NB4 (cell line): ENCODE measurements at regions not wholly inside any gene's neighbourhood (a gene's known extent, or its start where the extent isn't known, plus 50 kb on each side); places are given as distances from the start of the nearest gene placed in this dataset.

Experiments used
- DNase-seq: peaks from one replicate; pipeline ENCODE4 v3.0.0; 2010; ENCODE audit warnings: low read depth
- H3K4me3 ChIP-seq: one replicate; pipeline ENCODE4 v1.5.1; 2011; ENCODE audit warnings: mild to moderate bottlenecking, low read depth, low read length, moderate library complexity
- MYC ChIP-seq: IDR thresholded peaks from 2 replicates; pipeline ENCODE4 v1.6.1; 2011; ENCODE audit warnings: low read depth, low read length
- POLR2A ChIP-seq: IDR thresholded peaks from 2 replicates; pipeline ENCODE4 v1.6.1; 2011; ENCODE audit warnings: mild to moderate bottlenecking; ENCODE audit not compliant: insufficient read length; ENCODE audit errors: extremely low read depth
- TF ChIP-seq, protein P1 (sequence below): IDR thresholded peaks from 2 replicates; pipeline ENCODE4 v1.6.1; 2011; ENCODE audit warnings: low read depth, low read length
- TF ChIP-seq, protein P2 (sequence below): IDR thresholded peaks from one replicate; pipeline ENCODE4 v1.5.1; 2012; ENCODE audit warnings: low read depth, low read length

DNA sequence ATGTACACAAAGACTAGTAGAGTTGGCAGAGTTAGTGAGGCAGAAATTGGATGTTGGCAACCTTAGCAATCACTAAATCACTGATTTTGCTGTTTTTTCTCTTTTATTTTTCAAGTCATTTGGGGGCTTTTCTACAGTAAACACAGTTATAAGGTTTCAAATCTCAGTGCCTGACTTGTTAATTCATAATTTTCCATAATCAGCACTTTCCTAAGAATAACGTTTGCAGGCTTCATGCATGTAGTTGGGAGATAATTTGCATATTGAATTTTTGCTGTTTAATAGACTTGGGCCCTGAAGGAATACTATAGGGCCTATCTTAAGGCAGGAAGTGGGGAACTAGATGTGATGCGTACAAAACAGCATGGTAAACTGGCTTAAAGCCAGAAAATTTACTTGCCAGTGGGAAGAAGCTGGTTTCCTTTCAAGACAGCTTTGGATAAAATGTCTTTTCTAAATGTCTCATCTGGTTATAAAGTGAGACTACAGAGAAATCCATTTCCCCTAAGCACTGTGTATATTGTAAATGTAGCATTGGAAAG, 127.2 kb upstream of the SMIM21 start:
- TF ChIP-seq MYC (no peak), POLR2A (no peak)
- TF ChIP-seq, protein P1, sequence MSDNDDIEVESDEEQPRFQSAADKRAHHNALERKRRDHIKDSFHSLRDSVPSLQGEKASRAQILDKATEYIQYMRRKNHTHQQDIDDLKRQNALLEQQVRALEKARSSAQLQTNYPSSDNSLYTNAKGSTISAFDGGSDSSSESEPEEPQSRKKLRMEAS: no peak
- TF ChIP-seq, protein P2, sequence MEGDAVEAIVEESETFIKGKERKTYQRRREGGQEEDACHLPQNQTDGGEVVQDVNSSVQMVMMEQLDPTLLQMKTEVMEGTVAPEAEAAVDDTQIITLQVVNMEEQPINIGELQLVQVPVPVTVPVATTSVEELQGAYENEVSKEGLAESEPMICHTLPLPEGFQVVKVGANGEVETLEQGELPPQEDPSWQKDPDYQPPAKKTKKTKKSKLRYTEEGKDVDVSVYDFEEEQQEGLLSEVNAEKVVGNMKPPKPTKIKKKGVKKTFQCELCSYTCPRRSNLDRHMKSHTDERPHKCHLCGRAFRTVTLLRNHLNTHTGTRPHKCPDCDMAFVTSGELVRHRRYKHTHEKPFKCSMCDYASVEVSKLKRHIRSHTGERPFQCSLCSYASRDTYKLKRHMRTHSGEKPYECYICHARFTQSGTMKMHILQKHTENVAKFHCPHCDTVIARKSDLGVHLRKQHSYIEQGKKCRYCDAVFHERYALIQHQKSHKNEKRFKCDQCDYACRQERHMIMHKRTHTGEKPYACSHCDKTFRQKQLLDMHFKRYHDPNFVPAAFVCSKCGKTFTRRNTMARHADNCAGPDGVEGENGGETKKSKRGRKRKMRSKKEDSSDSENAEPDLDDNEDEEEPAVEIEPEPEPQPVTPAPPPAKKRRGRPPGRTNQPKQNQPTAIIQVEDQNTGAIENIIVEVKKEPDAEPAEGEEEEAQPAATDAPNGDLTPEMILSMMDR: no peak
- H3K4me3 ChIP-seq: no peak overlapping the region
- DNase-seq: no peak

DNA sequence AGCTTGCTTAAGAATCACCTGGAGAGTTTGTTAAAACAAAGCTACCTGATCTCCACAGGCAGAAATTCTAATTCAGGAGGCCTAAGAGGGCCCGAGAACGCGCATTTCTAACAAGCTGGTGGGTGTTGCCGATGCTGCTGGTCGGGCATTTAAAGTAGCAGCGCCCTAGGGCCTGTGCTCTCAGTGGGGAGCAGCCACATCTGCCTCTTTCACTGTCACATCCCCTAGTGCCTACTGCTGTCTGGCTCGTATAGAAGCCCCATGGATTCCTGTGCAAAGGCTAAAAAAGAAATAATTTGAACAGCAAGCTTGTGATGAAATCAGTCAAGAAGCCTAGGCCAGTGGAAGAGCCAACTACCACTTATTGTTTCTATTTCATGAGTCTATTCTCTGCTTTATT, 126.7 kb upstream of the SMIM21 start:
- H3K4me3 ChIP-seq: no peak overlapping the region

DNA sequence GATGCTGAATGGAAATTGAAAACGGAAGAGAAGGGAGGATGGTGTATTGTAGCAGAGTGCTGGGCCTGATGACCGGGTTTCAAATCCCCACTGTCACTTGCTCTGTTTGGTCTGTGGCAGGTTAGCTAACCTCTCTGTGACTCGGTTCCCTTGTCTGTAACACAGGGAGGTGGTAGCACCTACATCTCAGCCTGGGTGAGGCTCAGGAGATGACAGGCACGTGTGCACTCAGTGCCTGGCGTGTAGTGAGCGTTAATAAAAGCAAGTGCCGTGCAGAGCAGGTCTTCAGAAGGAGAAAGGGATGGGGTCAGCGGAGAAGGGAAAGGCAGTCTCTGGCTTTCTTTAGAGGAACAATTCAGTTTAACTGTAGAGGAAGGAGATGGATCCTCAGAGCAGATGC, 125.5 kb upstream of the SMIM21 start:
- TF ChIP-seq MYC (no peak), POLR2A (no peak)
- TF ChIP-seq, protein P1: no peak
- TF ChIP-seq, protein P2: no peak
- no peak for DNase-seq
- no peak overlapping the region for H3K4me3 ChIP-seq

More for the DNA sequence above, 126.7 kb upstream of the SMIM21 start:
- no peak for DNase-seq
- no peak for TF ChIP-seq MYC
- TF ChIP-seq, protein P1: no peak
- TF ChIP-seq, protein P2: no peak
- no peak for TF ChIP-seq POLR2A

DNA sequence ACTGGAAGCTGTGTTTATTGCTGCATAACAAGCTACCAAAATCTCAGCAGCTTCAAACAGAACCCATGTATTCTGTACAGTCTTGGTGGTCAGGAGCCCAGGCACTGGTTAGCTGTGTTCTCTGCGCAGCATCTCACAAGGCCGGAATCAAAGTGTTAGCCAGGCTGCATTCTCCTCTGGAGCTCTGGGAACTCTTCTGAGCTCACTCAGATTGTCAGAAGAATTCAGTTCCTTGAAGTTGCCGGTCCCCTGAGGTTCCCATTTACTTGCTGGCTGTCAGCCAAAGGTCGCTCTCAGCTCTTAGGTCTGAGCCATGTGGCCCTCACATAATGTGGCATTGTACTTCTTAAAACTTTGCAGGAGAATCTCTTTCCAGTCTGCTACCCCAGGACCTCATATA, 123.6 kb upstream of the SMIM21 start:
- TF ChIP-seq, protein P2: no peak
- TF ChIP-seq, protein P1: no peak
- TF ChIP-seq MYC: no peak
- TF ChIP-seq POLR2A: no peak
- no peak overlapping the region for H3K4me3 ChIP-seq
- peak; percentile 3 for DNase-seq

DNA sequence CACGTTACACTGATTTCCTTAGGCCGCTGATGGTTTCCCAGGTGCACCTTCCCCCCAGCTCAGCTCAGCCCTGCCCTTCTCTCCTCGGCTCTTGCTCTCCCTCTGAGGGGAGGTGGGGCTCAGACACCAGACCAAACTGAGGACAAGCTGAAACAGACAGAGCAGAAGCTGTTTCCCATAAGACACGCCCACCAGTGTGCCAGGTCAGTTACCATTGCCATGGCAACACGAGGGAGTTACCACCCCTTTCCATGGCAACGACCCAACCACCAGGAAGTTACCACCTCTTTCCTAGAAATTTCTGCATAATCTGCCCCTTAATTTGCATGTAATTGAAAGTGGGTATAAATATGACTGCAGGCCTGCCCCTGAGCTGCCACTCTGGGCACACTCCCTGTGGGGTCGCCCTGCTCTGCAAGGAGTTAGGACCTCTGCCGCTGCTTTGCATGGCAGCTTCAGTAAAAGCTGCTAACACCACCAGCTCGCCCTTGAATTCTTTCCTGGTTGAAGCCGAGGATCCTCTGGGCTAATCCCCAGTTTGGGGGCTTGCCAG, 120.9 kb upstream of the SMIM21 start:
- no peak overlapping the region for H3K4me3 ChIP-seq
- peak; percentile 31 for DNase-seq
- no peak for TF ChIP-seq POLR2A
- no peak for TF ChIP-seq MYC
- TF ChIP-seq, protein P1: no peak
- TF ChIP-seq, protein P2: no peak

DNA sequence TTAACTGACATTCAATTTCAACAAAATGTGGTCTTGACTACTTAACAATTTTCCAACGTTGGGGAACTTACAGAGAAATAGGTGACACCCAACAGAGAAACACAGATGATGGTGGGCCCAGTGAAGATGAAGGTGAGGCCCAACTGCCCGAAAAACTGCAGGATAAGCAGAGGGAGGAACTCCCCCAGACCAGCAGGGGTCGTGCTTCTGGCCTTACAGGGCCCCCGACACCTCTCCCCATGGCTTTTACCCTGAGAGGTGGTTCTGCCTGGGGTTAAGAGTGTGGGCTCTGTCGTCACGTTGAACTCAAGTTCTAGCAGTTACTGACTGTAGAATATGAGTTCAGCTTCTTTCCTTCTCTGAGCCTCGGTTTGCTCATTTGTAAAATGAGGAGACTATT, 119.5 kb upstream of the SMIM21 start:
- peak; percentile 8 for DNase-seq
- no peak overlapping the region for H3K4me3 ChIP-seq
- TF ChIP-seq, protein P2: peak; percentile 45
- TF ChIP-seq POLR2A: no peak
